H9 (cell line): ENCODE measurements at regions not wholly inside any gene's neighbourhood (a gene's known extent, or its start where the extent isn't known, plus 50 kb on each side); places are given as distances from the start of the nearest gene placed in this dataset.

Experiments
- DNase-seq: peaks from one replicate; pipeline ENCODE4 v3.0.0-alpha.2; 2017
- H2AFZ ChIP-seq: one replicate; pipeline ENCODE4 v1.6.1; 2013; ENCODE audit warnings: mild to moderate bottlenecking, low read length, control low read depth, moderate library complexity
- H2AK5ac ChIP-seq: 2 replicates; pipeline ENCODE4 v1.6.1; 2013; ENCODE audit warnings: low read length, control low read depth, mixed read lengths; ENCODE audit not compliant: insufficient read length
- H2BK120ac ChIP-seq: one replicate; pipeline ENCODE4 v1.6.1; 2013; ENCODE audit warnings: low read depth, mild to moderate bottlenecking, low read length, control low read depth, inconsistent platforms; ENCODE audit not compliant: poor library complexity, severe bottlenecking
- H2BK12ac ChIP-seq: 2 replicates; pipeline ENCODE4 v1.6.1; 2013; ENCODE audit warnings: low read length, control low read depth, mixed read lengths, low read depth; ENCODE audit not compliant: insufficient read length
- H2BK15ac ChIP-seq: 2 replicates; pipeline ENCODE4 v1.6.1; 2013; ENCODE audit warnings: low read depth, low read length, control low read depth
- H2BK20ac ChIP-seq: one replicate; pipeline ENCODE4 v1.6.1; 2013; ENCODE audit warnings: low read depth, mild to moderate bottlenecking, low read length, control low read depth, inconsistent platforms; ENCODE audit not compliant: poor library complexity, severe bottlenecking
- H2BK5ac ChIP-seq: 2 replicates; pipeline ENCODE4 v1.6.1; 2013; ENCODE audit warnings: low read length, control low read depth, mixed read lengths; ENCODE audit not compliant: insufficient read length
- H3K14ac ChIP-seq: 2 replicates; pipeline ENCODE4 v1.6.1; 2013; ENCODE audit warnings: low read length, control low read depth; ENCODE audit not compliant: insufficient read depth
- H3K18ac ChIP-seq: 2 replicates; pipeline ENCODE4 v1.6.1; 2013; ENCODE audit warnings: low read depth, mild to moderate bottlenecking, mixed read lengths, low read length, control low read depth; ENCODE audit not compliant: insufficient read length
- H3K23ac ChIP-seq: 2 replicates; pipeline ENCODE4 v1.6.1; 2013; ENCODE audit warnings: low read length, control low read depth, mixed read lengths, low read depth; ENCODE audit not compliant: insufficient read length
- H3K23me2 ChIP-seq: 2 replicates; pipeline ENCODE4 v1.6.1; 2013; ENCODE audit warnings: low read depth, mild to moderate bottlenecking, mixed read lengths, low read length, control low read depth; ENCODE audit not compliant: insufficient read length, poor library complexity, severe bottlenecking
- H3K27ac ChIP-seq: 2 replicates; pipeline ENCODE4 v1.5.1; 2013; ENCODE audit warnings: low read length, control low read depth, mixed read lengths, low read depth; ENCODE audit not compliant: insufficient read length
- H3K27me3 ChIP-seq: 2 replicates; pipeline ENCODE4 v1.6.1; 2013; ENCODE audit warnings: low read length, control low read depth, inconsistent platforms; ENCODE audit not compliant: insufficient read depth
- H3K4ac ChIP-seq: 2 replicates; pipeline ENCODE4 v1.6.1; 2013; ENCODE audit warnings: low read depth, mild to moderate bottlenecking, control low read depth, inconsistent platforms, low read length, moderate library complexity
- H3K4me1 ChIP-seq: 2 replicates; pipeline ENCODE4 v1.6.1; 2013; ENCODE audit warnings: low read length, control low read depth, inconsistent platforms; ENCODE audit not compliant: insufficient read depth
- H3K4me2 ChIP-seq: 2 replicates; pipeline ENCODE4 v1.6.1; 2013; ENCODE audit warnings: low read length, control low read depth, mixed read lengths; ENCODE audit not compliant: insufficient read length, insufficient read depth
- H3K56ac ChIP-seq: 2 replicates; pipeline ENCODE4 v1.6.1; 2013; ENCODE audit warnings: low read depth, mild to moderate bottlenecking, mixed read lengths, low read length, control low read depth; ENCODE audit not compliant: insufficient read length
- H3K79me1 ChIP-seq: 2 replicates; pipeline ENCODE4 v1.6.1; 2013; ENCODE audit warnings: low read depth, mild to moderate bottlenecking, moderate library complexity, low read length, control low read depth, inconsistent platforms; ENCODE audit not compliant: insufficient read depth, poor library complexity, severe bottlenecking
- H3K79me2 ChIP-seq: 2 replicates; pipeline ENCODE4 v1.6.1; 2013; ENCODE audit warnings: low read length, control low read depth, inconsistent platforms; ENCODE audit not compliant: insufficient read depth
- H3K9ac ChIP-seq: 2 replicates; pipeline ENCODE4 v1.6.1; 2013; ENCODE audit warnings: low read length, control low read depth, mixed read lengths; ENCODE audit not compliant: insufficient read length; ENCODE audit errors: extremely low read depth
- H3K9me3 ChIP-seq: one replicate; pipeline ENCODE4 v1.6.1; 2013; ENCODE audit warnings: low read depth, low read length, inconsistent platforms; ENCODE audit not compliant: control insufficient read depth
- H3T11ph ChIP-seq: one replicate; pipeline ENCODE4 v1.6.1; 2013; ENCODE audit warnings: mild to moderate bottlenecking, low read length, control low read depth, inconsistent platforms
- H4K20me1 ChIP-seq: one replicate; pipeline ENCODE4 v1.6.1; 2013; ENCODE audit not compliant: control insufficient read depth, insufficient read length, insufficient read depth
- H4K5ac ChIP-seq: 2 replicates; pipeline ENCODE4 v1.6.1; 2013; ENCODE audit warnings: low read depth, mild to moderate bottlenecking, mixed read lengths, low read length, control low read depth; ENCODE audit not compliant: insufficient read length
- H4K8ac ChIP-seq: replicated peaks from 2 replicates; pipeline ENCODE4 v1.6.1; 2013; ENCODE audit warnings: low read length, control low read depth, mixed read lengths, low read depth; ENCODE audit not compliant: insufficient read length
- H4K91ac ChIP-seq: 2 replicates; pipeline ENCODE4 v1.6.1; 2013; ENCODE audit warnings: low read depth, mild to moderate bottlenecking, moderate library complexity, mixed read lengths, low read length, control low read depth; ENCODE audit not compliant: insufficient read length
- H3K27ac Mint-ChIP-seq, 3 experiments: 2 replicates in 2 of 3; 3 replicates in 1 of 3; pipeline ENCODE4 v1.8.0; 2020 to 2021; ENCODE audit warnings: mixed read lengths in 3 of 3, mild to moderate bottlenecking in 1 of 3, moderate library complexity in 1 of 3
- H3K27me3 Mint-ChIP-seq: 2 replicates; pipeline ENCODE4 v1.8.0; 2021; ENCODE audit warnings: low read depth, mild to moderate bottlenecking, moderate library complexity, mixed read lengths
- H3K36me3 Mint-ChIP-seq, 3 experiments: 2 replicates in 2 of 3; 3 replicates in 1 of 3; pipeline ENCODE4 v1.8.0; 2020 to 2021; ENCODE audit warnings: low read depth in 3 of 3, mixed read lengths in 3 of 3; ENCODE audit not compliant: insufficient read depth in 1 of 3
- H3K4me1 Mint-ChIP-seq, 2 experiments: 2 replicates each; pipeline ENCODE4 v1.8.0; 2020; ENCODE audit warnings: mixed read lengths in 2 of 2
- H3K4me3 Mint-ChIP-seq, 2 experiments: 2 replicates in 1 of 2; 3 replicates in 1 of 2; pipeline ENCODE4 v1.8.0; 2020 to 2021; ENCODE audit warnings: mild to moderate bottlenecking in 2 of 2, mixed read lengths in 2 of 2, moderate library complexity in 1 of 2
- H3K9me3 Mint-ChIP-seq, 2 experiments: 2 replicates in 1 of 2; 3 replicates in 1 of 2; pipeline ENCODE4 v1.8.0; 2020; ENCODE audit warnings: mild to moderate bottlenecking in 2 of 2, mixed read lengths in 2 of 2, moderate library complexity in 1 of 2
- CTCF ChIP-seq: fragments of 200-600 bp; sonication (generic); conservative IDR thresholded peaks from 3 replicates; pipeline ENCODE4 v1.8.0; 2021; ENCODE audit warnings: antibody characterized with exemption, mild to moderate bottlenecking
- WGBS: extraction: QIAGEN DNeasy Blood & Tissue Kit; methylation state at CpG from one replicate; pipeline ENCODE4 v1.1.7; 2013; ENCODE audit warnings: missing lambda C conversion rate, low lambda C conversion rate, mixed read lengths; ENCODE audit not compliant: insufficient read length; ENCODE audit errors: extremely low coverage; 5-methylcytosine and 5-hydroxymethylcytosine counted together

GRCh38 chr1:199046618-199047017 is 407.8 kb downstream of the PTPRC start:
- peaks cover 0 to 5% (median 3%) of the 10 kb centered on the region in 3 experiments; a peak in 4 of 7 replicates for H3K36me3 Mint-ChIP-seq
- Histone ChIP-seq H3K23me2 (no peaks in the 10 kb centered on the region), H3K14ac (no peak overlapping the region), H3K18ac (no peak overlapping the region), H3T11ph (no peak overlapping the region), H3K9ac (no peak overlapping the region), H2BK12ac (no peak overlapping the region), H3K27me3 (no peaks in the 10 kb centered on the region), H3K4ac (no peak overlapping the region), H4K8ac (no peak overlapping the region), H3K79me1 (no peaks in the 10 kb centered on the region), H3K79me2 (no peaks in the 10 kb centered on the region), H2BK120ac (no peak overlapping the region), H3K4me1 (no peaks in the 10 kb centered on the region), H2AFZ (no peak overlapping the region), H2BK20ac (no peak overlapping the region), H3K56ac (no peak overlapping the region), H2BK15ac (no peak overlapping the region), H3K9me3 (no peaks in the 10 kb centered on the region), H4K5ac (no peak overlapping the region), H4K91ac (no peak overlapping the region), H3K23ac (no peak overlapping the region), H3K27ac (no peak overlapping the region), H2BK5ac (no peak overlapping the region), H2AK5ac (no peak overlapping the region), H4K20me1 (no peaks in the 10 kb centered on the region), H3K4me2 (no peak overlapping the region)
- H3K9me3 Mint-ChIP-seq: peaks cover 8 to 9% of the 10 kb centered on the region in 2 experiments
- TF ChIP-seq CTCF: no peak
- no peak overlapping the region for H3K27ac Mint-ChIP-seq
- no CpG with 5 or more reads among the region's 1 CpG for WGBS
- no peak for DNase-seq
- H3K27me3 Mint-ChIP-seq: no peaks in the 10 kb centered on the region
- no peaks in the 10 kb centered on the region for H3K4me1 Mint-ChIP-seq
- no peak overlapping the region for H3K4me3 Mint-ChIP-seq
